OCI-LY1 (cell line): ENCODE measurements at regions not wholly inside any gene's neighbourhood (a gene's known extent, or its start where the extent isn't known, plus 50 kb on each side); places are given as distances from the start of the nearest gene placed in this dataset.

Experiments used
- H2AFZ ChIP-seq: fragments of 200-600 bp; sonication (generic), shearing (Covaris generic); 2 replicates; pipeline ENCODE4 v1.6.0; 2014; ENCODE audit warnings: antibody characterized with exemption, mild to moderate bottlenecking, low read length
- H3F3A ChIP-seq: fragments of 200-600 bp; sonication (generic), shearing (Covaris generic); 2 replicates; pipeline ENCODE4 v1.6.0; 2014; ENCODE audit warnings: mild to moderate bottlenecking, antibody characterized with exemption, low read length, moderate library complexity; ENCODE audit not compliant: insufficient read depth
- H3K27ac ChIP-seq: fragments of 200-600 bp; sonication (generic); 2 replicates; pipeline ENCODE4 v1.5.1; 2014; ENCODE audit warnings: low read length, mixed run types, mild to moderate bottlenecking, low read depth; ENCODE audit not compliant: poor library complexity, severe bottlenecking
- H3K27me3 ChIP-seq: fragments of 200-600 bp; sonication (generic); 2 replicates; pipeline ENCODE4 v1.6.0; 2014; ENCODE audit warnings: antibody characterized with exemption, mild to moderate bottlenecking, low read length, moderate library complexity; ENCODE audit not compliant: insufficient read depth
- H3K36me3 ChIP-seq: fragments of 200-600 bp; sonication (generic); 2 replicates; pipeline ENCODE4 v1.6.1; 2014; ENCODE audit warnings: mild to moderate bottlenecking, antibody characterized with exemption, low read length, moderate library complexity, mixed read lengths; ENCODE audit not compliant: insufficient read depth
- H3K4me1 ChIP-seq: fragments of 200-600 bp; sonication (generic); 2 replicates; pipeline ENCODE4 v1.5.1; 2014; ENCODE audit warnings: mild to moderate bottlenecking, low read length, moderate library complexity; ENCODE audit not compliant: insufficient read depth, severe bottlenecking
- H3K4me2 ChIP-seq: fragments of 200-600 bp; sonication (generic), shearing (Covaris generic); 2 replicates; pipeline ENCODE4 v1.6.1; 2014; ENCODE audit warnings: low read length
- H3K4me3 ChIP-seq: fragments of 200-600 bp; sonication (generic); 2 replicates; pipeline ENCODE4 v1.5.1; 2014; ENCODE audit warnings: low read length, low read depth, mild to moderate bottlenecking, mixed read lengths; ENCODE audit not compliant: poor library complexity, severe bottlenecking
- H3K79me2 ChIP-seq: fragments of 200-600 bp; shearing (Covaris generic); 2 replicates; pipeline ENCODE4 v1.6.1; 2016; ENCODE audit warnings: mixed run types, low read length, mixed read lengths; ENCODE audit not compliant: insufficient read depth
- H3K9ac ChIP-seq: fragments of 200-600 bp; sonication (generic), shearing (Covaris generic); 2 replicates; pipeline ENCODE4 v1.6.1; 2014; ENCODE audit warnings: mild to moderate bottlenecking, low read length, mixed read lengths
- H3K9me2 ChIP-seq: fragments of 200-600 bp; sonication (generic), shearing (Covaris generic); 2 replicates; pipeline ENCODE4 v1.6.1; 2014; ENCODE audit warnings: low read depth, mild to moderate bottlenecking, low read length, mixed read lengths
- H3K9me3 ChIP-seq: fragments of 200-600 bp; shearing (Covaris generic); 2 replicates; pipeline ENCODE4 v1.6.1; 2014; ENCODE audit warnings: low read length, mixed read lengths
- H4K20me1 ChIP-seq: fragments of 200-600 bp; sonication (generic), shearing (Covaris generic); 2 replicates; pipeline ENCODE4 v1.6.0; 2016; ENCODE audit warnings: mild to moderate bottlenecking, low read length; ENCODE audit not compliant: insufficient read depth
- CTCF ChIP-seq: fragments of 200-600 bp; sonication (generic), shearing (Covaris generic); IDR thresholded peaks from 2 replicates; pipeline ENCODE4 v1.5.1; 2017; ENCODE audit warnings: mild to moderate bottlenecking, antibody characterized with exemption, low read length, moderate library complexity, mixed read lengths
- EZH2 ChIP-seq: fragments of 200-600 bp; sonication (generic), shearing (Covaris generic); IDR thresholded peaks from 2 replicates; pipeline ENCODE4 v1.8.0; 2017; ENCODE audit warnings: borderline replicate concordance, mixed run types, mild to moderate bottlenecking, antibody characterized with exemption, low read length, moderate library complexity, mixed read lengths

- Histone ChIP-seq H3K4me2 (no peak overlapping the region), H3F3A (no peaks in the 10 kb centered on the region), H3K4me1 (no peaks in the 10 kb centered on the region), H3K36me3 (no peaks in the 10 kb centered on the region), H3K9me3 (no peaks in the 10 kb centered on the region), H2AFZ (no peak overlapping the region), H3K9ac (no peak overlapping the region), H4K20me1 (no peaks in the 10 kb centered on the region), H3K27me3 (no peaks in the 10 kb centered on the region), H3K9me2 (no peaks in the 10 kb centered on the region), H3K27ac (no peak overlapping the region), H3K4me3 (no peak overlapping the region), H3K79me2 (no peaks in the 10 kb centered on the region)
- TF ChIP-seq EZH2: no peak
- TF ChIP-seq CTCF: no peak
These were observed 110.0 kb upstream of the ARHGAP5 start for GRCh38 chr14:31966896-31967668.

- H3F3A ChIP-seq: no peaks in the 10 kb centered on the region
- no peak overlapping the region for H3K4me3 ChIP-seq
- no peaks in the 10 kb centered on the region for H3K9me3 ChIP-seq
- H3K27ac ChIP-seq: no peak overlapping the region
- H3K79me2 ChIP-seq: no peaks in the 10 kb centered on the region
- no peak overlapping the region for H3K9ac ChIP-seq
- H3K36me3 ChIP-seq: no peaks in the 10 kb centered on the region
- no peak overlapping the region for H2AFZ ChIP-seq
- no peaks in the 10 kb centered on the region for H4K20me1 ChIP-seq
- H3K27me3 ChIP-seq: no peaks in the 10 kb centered on the region
- TF ChIP-seq CTCF: no peak
- TF ChIP-seq EZH2: no peak
- no peaks in the 10 kb centered on the region for H3K4me1 ChIP-seq
- no peak overlapping the region for H3K4me2 ChIP-seq
- no peaks in the 10 kb centered on the region for H3K9me2 ChIP-seq
These were observed 109.5 kb upstream of the ARHGAP5 start for GRCh38 chr14:31967669-31967975.

- Histone ChIP-seq H3K9ac (no peak overlapping the region), H3F3A (no peaks in the 10 kb centered on the region), H4K20me1 (no peaks in the 10 kb centered on the region), H3K4me1 (no peaks in the 10 kb centered on the region), H3K27ac (no peak overlapping the region), H3K9me2 (no peaks in the 10 kb centered on the region), H3K4me3 (no peak overlapping the region), H3K9me3 (no peaks in the 10 kb centered on the region), H2AFZ (no peak overlapping the region), H3K79me2 (no peaks in the 10 kb centered on the region), H3K27me3 (no peaks in the 10 kb centered on the region), H3K4me2 (no peak overlapping the region), H3K36me3 (no peaks in the 10 kb centered on the region)
- TF ChIP-seq CTCF: no peak
- TF ChIP-seq EZH2: no peak
These were observed 108.8 kb upstream of the ARHGAP5 start for GRCh38 chr14:31968107-31968810.
